ENCODE measurements at regions not wholly inside any gene's neighbourhood (a gene's known extent, or its start where the extent isn't known, plus 50 kb on each side); places are given as distances from the start of the nearest gene placed in this dataset.

GRCh38 chr5:93331241-93331640 lies 249.8 kb downstream of the NR2F1-AS1 start:
- no TSS peak for BruUV-seq (replicated peaks)
- ChIA-PET POLR2A (no interaction called here), CTCF (no interaction called here)
- TF ChIP-seq POLR2AphosphoS5 (IDR thresholded peaks at IDR 0.05; ENCODE audit: low read depth, low read length): no peak
- TF ChIP-seq SIN3A (IDR thresholded peaks at IDR 0.05; ENCODE audit: borderline replicate concordance, insufficient read depth, low read depth, low read length): no peak
- no peak for TF ChIP-seq REST (IDR thresholded peaks at IDR 0.05; ENCODE audit: insufficient read depth in 1 of 2, low read depth in 2 of 2, low read length in 1 of 2)
- TF ChIP-seq TCF7L2 (IDR thresholded peaks at IDR 0.05; ENCODE audit: low read depth, low read length): no peak
- TF ChIP-seq CTCF (IDR thresholded peaks at IDR 0.05): no peak
- Histone ChIP-seq H3K4me3 (ENCODE audit: low read depth in 2 of 2, low read length in 2 of 2) (no peak overlapping the region), H3K4me1 (ENCODE audit: control insufficient read depth, insufficient read depth, low read length) (no peaks in the 10 kb centered on the region), H3K27me3 (ENCODE audit: control insufficient read depth, insufficient read depth, low read length) (no peaks in the 10 kb centered on the region), H3K27ac (ENCODE audit: low read length) (no peak overlapping the region), H3K9me3 (ENCODE audit: control insufficient read depth, insufficient read depth, low read depth, low read length) (no peaks in the 10 kb centered on the region), H3K36me3 (ENCODE audit: control insufficient read depth, insufficient read depth, low read length) (no peaks in the 10 kb centered on the region)
- in situ Hi-C loops (cut with HindIII; ENCODE audit: low pct_unique_long_range_greater_than_20kb, low sequenced_read_pairs): no loop called here
- intact Hi-C loops (cut with micrococcal nuclease; ENCODE audit: unreplicated experiment): no loop called here
- DNase-seq (ENCODE audit: low read depth, low spot score) (no peak), ATAC-seq (no peak)

- intact Hi-C loops (cut with micrococcal nuclease; ENCODE audit: unreplicated experiment): no loop called here
- no peaks in the 10 kb centered on the region for H3K4me1 ChIP-seq (ENCODE audit: control insufficient read depth, insufficient read depth, low read length)
- no peak overlapping the region for H3K4me3 ChIP-seq (ENCODE audit: low read depth in 2 of 2, low read length in 2 of 2)
- BruUV-seq (replicated peaks): no TSS peak
- CTCF ChIA-PET: no interaction called here
- TF ChIP-seq CTCF (IDR thresholded peaks at IDR 0.05) (no peak), TCF7L2 (IDR thresholded peaks at IDR 0.05; ENCODE audit: low read depth, low read length) (no peak), POLR2AphosphoS5 (IDR thresholded peaks at IDR 0.05; ENCODE audit: low read depth, low read length) (no peak), SIN3A (IDR thresholded peaks at IDR 0.05; ENCODE audit: borderline replicate concordance, insufficient read depth, low read depth, low read length) (no peak), REST (IDR thresholded peaks at IDR 0.05; ENCODE audit: insufficient read depth in 1 of 2, low read depth in 2 of 2, low read length in 1 of 2) (no peak)
- H3K36me3 ChIP-seq (ENCODE audit: control insufficient read depth, insufficient read depth, low read length): no peaks in the 10 kb centered on the region
- DNase-seq (ENCODE audit: low read depth, low spot score): no peak
- POLR2A ChIA-PET: no interaction called here
- in situ Hi-C loops (cut with HindIII; ENCODE audit: low pct_unique_long_range_greater_than_20kb, low sequenced_read_pairs): no loop called here
- no peaks in the 10 kb centered on the region for H3K9me3 ChIP-seq (ENCODE audit: control insufficient read depth, insufficient read depth, low read depth, low read length)
- ATAC-seq: no peak
- no peak overlapping the region for H3K27ac ChIP-seq (ENCODE audit: low read length)
- no peaks in the 10 kb centered on the region for H3K27me3 ChIP-seq (ENCODE audit: control insufficient read depth, insufficient read depth, low read length)
Measured at GRCh38 chr5:93330506-93330905, 250.5 kb downstream of the NR2F1-AS1 start.
